ENCODE measurements at regions not wholly inside any gene's neighbourhood (a gene's known extent, or its start where the extent isn't known, plus 50 kb on each side); places are given as distances from the start of the nearest gene placed in this dataset.

DNA sequence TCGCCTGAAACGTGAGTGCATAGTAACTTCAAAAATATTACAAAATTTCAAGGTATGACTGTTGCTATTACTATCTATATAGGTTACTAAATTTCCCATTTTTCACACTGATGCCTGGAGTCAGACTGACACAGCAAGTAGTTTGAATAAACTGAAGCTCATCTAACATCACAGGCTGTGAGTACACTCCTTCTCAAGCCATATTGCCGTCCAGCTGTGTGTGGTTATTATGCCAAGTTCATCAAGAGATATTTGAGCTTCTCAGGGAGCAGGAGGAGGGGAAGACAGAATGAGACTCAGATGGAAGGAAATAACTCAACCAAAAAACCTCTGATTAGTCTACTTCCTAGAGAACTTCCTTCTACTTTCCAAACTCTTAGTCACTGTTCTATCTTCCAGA, 473.9 kb downstream of the TOX3 start:
- in situ Hi-C loops (cut with MboI; ENCODE audit: low pct_unique_long_range_greater_than_20kb, low sequenced_read_pairs), result no loop called here
- DNase-seq, result no peak

DNA sequence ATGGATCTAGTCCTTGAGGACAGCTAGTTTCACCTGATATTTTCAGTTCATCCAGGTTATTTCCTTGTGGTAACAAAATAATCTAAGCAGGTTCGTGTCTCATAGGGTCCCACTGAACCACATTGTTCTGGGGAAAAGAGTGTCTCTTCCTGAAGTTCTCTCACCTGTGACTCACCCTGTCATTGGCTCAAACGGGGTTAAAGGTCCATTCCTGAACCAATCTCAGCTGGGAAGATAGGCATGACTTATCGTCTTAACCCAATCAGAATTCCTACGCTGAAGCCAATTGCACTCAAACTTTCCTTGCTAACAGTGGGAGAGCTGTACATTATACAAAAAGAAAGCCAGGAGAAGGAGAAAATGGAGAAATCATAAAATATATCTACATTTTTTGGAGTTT, 475.8 kb downstream of the TOX3 start:
- no peak for DNase-seq
- in situ Hi-C loops (cut with MboI; ENCODE audit: low pct_unique_long_range_greater_than_20kb, low sequenced_read_pairs), result no loop called here

DNA sequence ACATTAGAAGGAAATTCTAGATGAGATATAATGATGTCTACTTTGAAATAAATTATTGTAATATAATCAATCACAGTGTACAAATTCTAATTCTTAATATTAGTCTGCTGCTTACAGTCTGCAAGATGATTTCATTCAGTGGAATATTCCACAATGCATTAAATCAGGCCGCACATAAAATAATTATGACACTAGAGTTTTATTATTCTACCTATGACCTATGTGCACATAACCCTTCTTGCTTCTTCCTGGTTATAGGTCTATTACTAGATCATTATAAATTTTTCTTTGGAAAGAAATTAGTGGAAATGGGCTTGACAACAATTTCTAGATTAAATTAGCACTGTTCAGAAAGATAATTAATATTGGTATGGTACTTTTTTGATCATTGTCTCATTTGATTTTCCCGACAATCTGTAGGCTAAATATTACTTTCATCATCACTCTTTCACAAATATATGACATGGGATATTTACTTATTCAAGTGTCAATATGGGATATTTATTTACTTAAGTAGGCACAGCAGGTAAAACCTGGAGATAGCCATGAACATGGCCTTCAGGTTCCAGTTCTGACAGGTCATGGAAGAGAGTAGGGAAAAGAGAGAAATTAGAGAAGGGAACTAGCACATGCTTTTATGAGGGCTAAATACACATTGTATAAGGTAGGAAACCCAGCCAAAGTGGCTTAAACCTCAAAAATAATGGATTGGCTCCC, 476.4 kb downstream of the TOX3 start:
- in situ Hi-C loops (cut with MboI; ENCODE audit: low pct_unique_long_range_greater_than_20kb, low sequenced_read_pairs), result no loop called here
- DNase-seq, result no peak

DNA sequence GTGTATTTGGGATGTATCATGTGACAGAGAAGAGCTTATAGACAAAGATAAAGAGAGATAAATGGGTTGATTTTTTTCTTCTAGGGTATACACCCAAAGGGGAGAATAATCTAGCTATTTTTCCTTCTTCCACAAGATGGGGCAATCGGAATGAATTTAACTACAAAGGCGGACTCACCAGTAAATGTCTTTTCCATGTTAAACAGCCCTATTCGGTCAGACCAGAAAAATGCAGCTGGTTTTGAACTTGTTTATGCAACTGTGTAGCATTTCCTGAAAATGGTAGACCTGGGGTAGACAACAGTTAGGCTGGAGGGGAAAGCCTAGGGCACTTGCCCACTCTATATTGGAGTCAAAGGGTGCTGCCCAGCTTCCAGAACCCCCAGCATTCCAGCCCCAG, 477.1 kb downstream of the TOX3 start:
- in situ Hi-C loops (cut with MboI; ENCODE audit: low pct_unique_long_range_greater_than_20kb, low sequenced_read_pairs), result no loop called here
- DNase-seq, result peak; percentile 15

DNA sequence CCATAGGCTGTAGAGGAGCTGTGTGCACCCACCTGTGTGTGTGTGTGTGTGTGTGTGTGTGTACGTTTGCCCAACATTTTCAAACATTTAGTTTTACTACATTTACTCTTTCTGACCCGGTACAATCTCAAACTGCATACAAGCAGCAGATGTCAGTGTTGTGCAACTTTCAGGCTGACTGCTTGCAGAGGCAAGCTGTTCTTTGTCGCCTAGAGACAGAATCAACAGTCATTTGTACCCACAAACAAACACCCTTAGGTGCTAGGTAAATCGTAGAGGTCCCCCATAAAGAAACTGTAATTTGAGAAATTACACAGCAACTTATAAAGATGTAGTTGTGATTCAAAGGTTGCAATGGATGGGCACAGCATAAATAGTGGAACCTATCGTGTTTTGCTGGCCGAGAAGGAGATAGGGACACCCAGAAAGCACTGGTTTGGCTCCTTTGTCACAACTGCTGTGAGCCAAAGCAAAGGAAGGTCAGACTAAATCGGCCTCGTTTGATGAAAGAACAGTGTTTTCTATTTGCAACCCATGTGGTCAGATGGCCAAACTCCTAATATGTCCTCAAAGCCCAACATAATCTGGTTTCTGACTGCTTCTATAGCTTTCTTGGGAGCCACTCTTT, 478.4 kb downstream of the TOX3 start:
- DNase-seq, result peak; percentile 28
- in situ Hi-C loops (cut with MboI; ENCODE audit: low pct_unique_long_range_greater_than_20kb, low sequenced_read_pairs), result no loop called here

DNA sequence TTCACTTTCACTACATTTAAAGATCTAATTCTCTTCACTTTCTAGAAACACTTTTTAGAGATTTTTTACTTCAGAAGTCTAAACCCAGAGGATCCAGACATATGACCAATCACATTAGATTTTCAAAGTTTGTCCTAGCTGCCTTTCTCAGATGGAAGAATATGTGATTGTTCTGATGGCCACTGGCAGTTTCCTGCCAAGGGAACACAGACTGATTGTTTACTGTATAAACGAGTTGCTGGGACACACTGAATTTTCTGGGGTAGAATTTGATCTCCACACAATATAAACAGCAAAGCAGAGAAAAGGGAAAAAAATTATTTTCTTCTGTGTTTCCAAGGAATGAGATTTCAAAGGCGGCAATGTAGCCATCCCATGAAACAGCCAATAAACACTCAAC, 480.0 kb downstream of the TOX3 start:
- DNase-seq, result no peak
- in situ Hi-C loops (cut with MboI; ENCODE audit: low pct_unique_long_range_greater_than_20kb, low sequenced_read_pairs), result no loop called here

DNA sequence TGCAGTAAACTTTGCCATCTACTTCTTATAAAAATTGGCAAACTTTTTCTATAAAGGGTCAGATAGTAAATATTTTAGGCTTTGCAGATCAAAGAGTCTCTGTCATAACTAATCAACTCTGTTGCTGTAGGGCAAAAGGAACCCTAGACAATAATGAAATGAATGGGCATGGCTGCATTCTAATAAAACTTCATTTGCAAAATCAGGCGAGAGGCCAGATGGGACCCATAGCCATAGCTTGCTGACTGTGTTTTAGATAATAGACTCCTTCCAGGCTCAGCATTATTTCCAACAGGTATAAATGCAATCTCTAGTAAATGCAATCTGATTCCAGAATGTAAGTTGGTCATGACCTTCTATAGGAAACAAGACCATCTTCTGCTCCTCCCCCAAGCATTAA, 490.7 kb downstream of the TOX3 start:
- DNase-seq, result no peak
- in situ Hi-C loops (cut with MboI; ENCODE audit: low pct_unique_long_range_greater_than_20kb, low sequenced_read_pairs), result no loop called here

DNA sequence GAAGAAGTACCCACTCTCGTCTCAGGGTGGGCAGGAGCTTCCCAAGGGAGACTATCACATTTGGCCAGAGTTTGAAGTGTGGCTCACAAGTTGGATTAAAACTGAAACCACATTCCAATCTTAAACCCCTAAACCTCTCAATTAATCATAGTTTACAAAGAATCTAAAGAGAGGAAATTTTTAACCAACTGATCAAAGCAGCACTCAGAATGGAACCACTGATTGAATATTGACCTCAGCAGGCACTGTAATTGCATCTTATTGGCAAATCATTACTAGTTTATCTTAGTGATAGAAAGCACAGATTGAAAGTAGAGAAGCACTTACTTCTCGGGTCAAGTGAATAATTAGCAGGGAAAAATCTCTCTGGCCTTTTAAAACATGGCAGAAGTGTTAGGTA, 491.6 kb downstream of the TOX3 start:
- in situ Hi-C loops (cut with MboI; ENCODE audit: low pct_unique_long_range_greater_than_20kb, low sequenced_read_pairs), result no loop called here
- no peak for DNase-seq

DNA sequence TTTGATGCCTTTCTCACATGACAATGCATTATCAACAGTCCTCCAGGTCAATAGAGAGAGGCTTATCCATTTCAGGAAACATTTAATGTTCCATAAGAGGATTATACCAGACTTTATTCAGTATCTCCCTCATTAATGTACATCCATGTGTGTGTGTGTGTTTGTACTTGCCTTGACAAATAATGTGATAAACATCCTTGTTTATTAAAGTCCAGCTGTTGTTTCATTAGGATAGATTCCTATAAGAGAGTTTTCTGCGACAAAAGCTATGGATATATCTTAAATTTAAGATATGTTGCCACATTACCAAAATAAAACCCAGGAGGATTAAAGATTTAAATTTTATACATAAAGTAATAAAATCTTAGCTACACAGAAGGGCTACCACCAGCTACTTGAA, 492.6 kb downstream of the TOX3 start:
- no peak for DNase-seq
- in situ Hi-C loops (cut with MboI; ENCODE audit: low pct_unique_long_range_greater_than_20kb, low sequenced_read_pairs), result no loop called here

DNA sequence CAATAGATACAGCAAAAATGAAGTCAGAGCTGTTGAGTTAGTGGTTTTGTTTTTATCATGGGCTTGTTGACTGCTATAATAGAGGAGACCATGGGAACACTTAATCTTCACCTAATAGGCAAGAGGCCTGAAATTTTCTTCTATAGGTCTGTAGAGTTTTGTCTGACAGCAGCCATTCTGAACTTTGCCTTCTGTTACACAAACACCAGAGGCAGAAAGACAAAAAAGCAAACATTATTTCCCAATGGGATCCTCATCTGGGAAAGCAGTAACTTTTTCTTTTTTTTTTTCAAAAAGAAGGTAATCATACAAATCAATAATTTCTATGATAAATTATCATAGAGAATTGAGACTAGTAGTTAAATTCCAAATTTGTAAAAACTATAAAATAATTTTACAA, 494.1 kb downstream of the TOX3 start:
- in situ Hi-C loops (cut with MboI; ENCODE audit: low pct_unique_long_range_greater_than_20kb, low sequenced_read_pairs), result no loop called here
- no peak for DNase-seq

DNA sequence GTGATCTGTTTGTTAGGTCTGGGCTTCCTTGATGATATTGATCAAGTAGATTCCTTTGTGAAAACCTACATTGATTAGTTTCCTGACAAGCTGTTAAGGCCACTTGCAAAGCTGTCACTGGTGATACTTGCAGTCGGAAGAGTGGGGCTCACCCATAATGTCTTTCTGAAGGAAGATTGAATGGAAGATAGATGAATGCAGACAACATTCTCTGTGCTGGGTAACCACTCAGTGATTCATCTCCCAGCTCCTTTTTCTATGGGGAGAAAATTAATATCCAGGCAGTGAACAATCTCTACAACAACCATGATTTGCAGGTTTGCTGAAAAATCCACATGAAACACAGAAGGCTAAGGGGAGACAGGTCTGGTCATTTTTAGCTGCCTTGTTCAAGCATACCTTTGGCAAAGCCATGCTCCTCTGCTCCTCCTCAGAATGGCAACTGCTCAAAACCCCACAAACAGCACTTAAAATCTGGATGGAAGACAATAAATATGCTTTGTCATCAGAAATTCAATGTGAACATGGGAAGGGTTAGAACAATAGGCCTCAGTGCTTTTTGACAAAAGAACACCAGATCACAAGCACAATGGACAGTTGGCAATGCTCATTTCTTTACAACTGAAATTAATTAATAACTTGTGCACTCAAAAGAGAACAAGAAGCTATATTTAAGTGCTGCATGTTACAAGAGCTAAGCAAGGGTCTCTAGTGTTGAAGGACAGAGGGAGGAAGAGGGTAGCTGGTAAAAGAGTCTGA, 495.4 kb downstream of the TOX3 start:
- DNase-seq, result no peak
- in situ Hi-C loops (cut with MboI; ENCODE audit: low pct_unique_long_range_greater_than_20kb, low sequenced_read_pairs), result no loop called here

DNA sequence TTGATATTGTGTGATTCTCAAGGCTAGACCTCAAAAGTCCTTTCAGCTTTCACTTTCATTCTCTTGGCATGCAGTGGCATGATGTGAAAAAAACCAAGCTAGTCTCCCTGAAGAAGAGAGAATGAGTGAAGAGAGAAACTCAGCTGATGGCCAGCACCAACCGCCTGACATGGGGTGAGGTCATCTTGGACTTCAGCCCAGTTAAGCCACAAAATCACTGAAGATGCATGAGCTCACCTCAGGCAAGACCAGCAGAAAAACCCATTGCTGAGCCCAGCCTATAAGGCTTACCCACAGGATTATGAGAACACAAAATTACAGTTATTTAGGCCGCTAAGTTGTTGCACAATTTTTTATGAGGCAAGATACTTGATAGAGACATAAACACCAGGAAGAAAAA, 496.5 kb downstream of the TOX3 start:
- in situ Hi-C loops (cut with MboI; ENCODE audit: low pct_unique_long_range_greater_than_20kb, low sequenced_read_pairs), result no loop called here
- no peak for DNase-seq

DNA sequence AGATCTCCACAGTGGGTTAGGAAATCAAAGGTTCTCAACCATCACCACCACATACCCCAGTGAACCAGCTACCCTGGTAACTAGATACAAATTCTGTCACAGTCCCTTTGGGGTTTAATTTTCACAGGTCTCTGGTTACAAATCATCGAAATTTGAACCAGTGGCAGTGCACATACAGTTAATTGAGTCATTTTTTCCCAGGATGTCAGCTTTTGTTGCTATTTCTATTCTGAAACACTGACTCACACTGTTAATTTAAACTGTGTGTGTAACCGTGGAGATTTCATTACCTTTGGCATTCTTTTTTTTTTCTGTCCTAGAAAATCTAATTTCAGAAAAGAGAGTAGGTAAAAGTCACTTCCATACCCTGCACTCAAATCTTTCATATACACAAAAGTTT, 511.5 kb downstream of the TOX3 start:
- in situ Hi-C loops (cut with MboI; ENCODE audit: low pct_unique_long_range_greater_than_20kb, low sequenced_read_pairs), result no loop called here
- DNase-seq, result no peak

DNA sequence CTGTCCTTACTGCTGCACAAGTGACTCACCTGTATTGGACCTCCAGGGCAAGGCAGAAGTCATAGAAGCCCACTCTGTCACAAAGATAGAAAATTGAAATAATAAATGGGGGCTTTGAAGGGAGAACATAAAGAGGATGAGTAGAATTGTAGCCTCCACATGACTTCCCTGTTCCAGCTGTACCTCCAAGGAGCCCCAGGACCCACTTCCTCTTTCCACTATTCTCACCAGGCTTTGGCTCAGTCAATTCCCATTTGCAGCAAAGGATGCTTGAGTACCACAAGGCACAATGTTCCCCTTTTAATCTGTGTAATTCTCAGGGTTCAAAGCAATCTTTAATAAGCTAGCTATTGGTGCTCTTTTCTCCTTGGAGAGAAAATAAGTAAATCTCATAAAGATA, 512.1 kb downstream of the TOX3 start:
- DNase-seq, result no peak
- in situ Hi-C loops (cut with MboI; ENCODE audit: low pct_unique_long_range_greater_than_20kb, low sequenced_read_pairs), result no loop called here

DNA sequence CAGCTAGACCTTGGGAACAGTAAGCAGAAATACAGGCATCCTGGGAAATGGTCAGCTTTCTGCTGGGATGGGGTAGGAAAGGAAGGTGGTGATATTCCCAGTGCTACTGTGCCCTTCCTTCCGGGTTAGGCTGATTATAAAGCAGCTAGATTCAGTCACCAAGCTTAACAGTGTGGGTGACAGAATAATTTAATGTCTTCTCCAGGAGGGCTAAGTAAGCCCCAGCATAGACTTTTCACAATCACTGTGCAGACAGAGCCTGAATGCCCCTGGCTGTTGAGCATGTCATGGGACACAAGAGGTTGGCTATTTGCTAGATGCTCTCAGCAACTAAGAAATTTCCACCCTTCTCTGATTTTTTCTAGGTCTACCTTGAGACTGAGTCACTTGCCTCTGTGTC, 513.0 kb downstream of the TOX3 start:
- in situ Hi-C loops (cut with MboI; ENCODE audit: low pct_unique_long_range_greater_than_20kb, low sequenced_read_pairs), result no loop called here

DNA sequence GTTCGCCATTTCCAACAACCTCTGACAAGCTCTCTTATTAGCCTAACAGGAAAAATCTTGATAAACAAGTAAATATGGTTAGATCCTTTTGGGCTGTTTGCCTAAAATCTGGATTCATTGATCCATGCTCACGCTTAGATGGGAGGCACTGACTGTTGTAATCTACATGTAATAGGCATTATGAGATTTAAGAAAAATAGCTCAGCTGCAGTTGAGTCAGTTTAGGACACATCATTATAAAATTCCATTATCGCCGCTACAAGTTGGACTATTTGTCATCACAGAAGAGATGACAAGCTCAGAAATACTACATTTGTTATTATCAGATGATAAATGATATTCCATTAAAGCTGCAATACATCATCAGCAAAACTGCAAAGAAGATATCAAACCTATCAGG, 524.0 kb downstream of the TOX3 start:
- no peak for DNase-seq
- in situ Hi-C loops (cut with MboI; ENCODE audit: low pct_unique_long_range_greater_than_20kb, low sequenced_read_pairs), result no loop called here

More for the DNA sequence above, 513.0 kb downstream of the TOX3 start:
- no peak for DNase-seq

DNA sequence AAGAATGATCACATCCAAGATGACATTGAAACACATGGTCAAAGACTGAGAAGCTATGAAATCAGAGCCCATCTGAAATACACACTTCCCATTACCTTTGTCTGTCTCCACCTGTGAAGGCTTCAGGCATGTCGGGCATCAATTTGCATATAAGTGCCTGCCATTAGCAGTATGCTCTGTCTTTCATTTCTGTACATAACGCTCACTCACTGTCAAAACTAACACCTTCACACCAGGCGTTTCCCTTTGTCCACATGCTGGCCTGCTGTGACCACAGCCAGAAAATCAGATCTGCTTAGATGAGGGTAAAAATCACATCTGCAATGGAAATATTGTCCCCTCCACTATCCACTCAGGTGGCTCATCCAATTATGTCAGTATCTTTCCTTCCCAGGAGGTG, 524.8 kb downstream of the TOX3 start:
- in situ Hi-C loops (cut with MboI; ENCODE audit: low pct_unique_long_range_greater_than_20kb, low sequenced_read_pairs), result no loop called here
- no peak for DNase-seq

DNA sequence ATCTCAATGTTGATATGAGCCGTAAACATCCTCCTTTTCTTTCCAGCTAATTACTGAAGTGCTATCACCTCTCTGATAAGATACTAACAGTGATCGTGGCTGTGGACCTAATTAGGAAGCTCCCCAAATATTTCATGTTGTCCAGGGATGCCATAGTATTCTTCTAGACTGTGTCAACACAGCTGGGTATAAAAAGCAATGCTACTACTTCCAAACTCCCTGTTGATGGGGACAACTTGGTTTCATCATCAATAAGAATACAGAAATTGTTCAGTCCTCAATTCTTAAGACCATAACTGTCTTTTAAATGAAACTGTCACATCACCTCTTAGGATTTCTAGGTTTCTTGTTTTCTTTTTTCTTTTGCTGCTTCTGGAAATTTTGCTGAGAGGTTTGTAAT, 530.6 kb downstream of the TOX3 start:
- in situ Hi-C loops (cut with MboI; ENCODE audit: low pct_unique_long_range_greater_than_20kb, low sequenced_read_pairs), result no loop called here
- no peak for DNase-seq

DNA sequence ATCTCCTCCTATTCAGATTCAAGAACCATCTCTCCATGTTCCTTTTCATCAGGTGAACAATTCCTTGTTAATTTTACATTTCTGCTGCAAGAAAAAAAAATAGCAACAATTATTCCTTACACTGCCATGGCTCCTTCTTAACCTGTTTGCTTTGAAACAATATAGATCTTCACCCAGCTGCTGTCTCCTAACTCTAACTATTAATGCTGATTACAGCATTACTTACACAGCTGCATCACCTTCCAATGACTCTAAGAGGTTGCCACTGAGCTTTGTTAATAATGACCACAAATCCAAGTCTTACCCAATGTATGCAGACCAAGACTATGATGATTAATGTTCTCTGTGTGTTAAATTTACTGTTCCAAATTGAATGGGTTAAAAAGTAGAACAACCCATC, 541.4 kb downstream of the TOX3 start:
- in situ Hi-C loops (cut with MboI; ENCODE audit: low pct_unique_long_range_greater_than_20kb, low sequenced_read_pairs), result no loop called here
- no peak for DNase-seq

DNA sequence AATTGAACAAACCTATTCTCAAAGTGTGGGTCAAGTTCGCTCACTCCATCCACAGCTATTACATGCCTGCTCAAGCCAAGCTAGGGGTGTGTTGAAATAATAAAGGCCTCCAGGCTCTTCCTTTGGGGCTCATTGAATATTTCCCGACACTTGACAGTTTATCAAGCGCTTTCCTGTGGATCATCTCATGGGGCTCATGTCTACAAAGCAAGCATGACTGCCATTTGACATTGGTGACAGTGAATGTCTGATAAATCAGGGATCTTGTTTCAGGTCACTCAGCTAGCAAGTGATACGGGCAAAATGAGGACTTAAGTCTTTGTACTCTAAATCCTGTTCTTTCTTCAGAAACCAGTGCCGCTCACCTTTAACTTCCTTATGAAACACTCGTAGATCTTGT, 542.6 kb downstream of the TOX3 start:
- in situ Hi-C loops (cut with MboI; ENCODE audit: low pct_unique_long_range_greater_than_20kb, low sequenced_read_pairs), result no loop called here
- no peak for DNase-seq

DNA sequence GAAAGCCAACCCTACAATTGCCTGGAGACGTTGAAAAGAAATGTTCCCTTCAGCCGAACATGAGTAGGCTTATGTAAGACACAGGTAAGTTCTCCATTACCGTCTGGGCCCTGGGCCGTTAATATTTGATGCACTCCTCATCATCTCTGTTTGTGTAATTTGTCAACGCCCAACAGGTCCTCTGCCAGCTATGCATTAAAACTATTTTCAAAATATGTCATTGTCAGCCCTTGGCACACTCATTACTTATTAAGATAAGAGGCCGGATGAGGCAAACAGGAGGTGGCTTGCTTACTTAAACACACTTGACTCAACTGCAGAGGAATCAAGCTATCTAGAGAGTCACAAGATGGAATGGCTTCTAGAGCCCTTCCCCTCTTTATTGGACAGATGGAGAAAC, 544.9 kb downstream of the TOX3 start:
- in situ Hi-C loops (cut with MboI; ENCODE audit: low pct_unique_long_range_greater_than_20kb, low sequenced_read_pairs), result no loop called here
- DNase-seq, result no peak

Measured in KBM-7 (cell line).